Natural killer cell (primary cell): ENCODE measurements at regions not wholly inside any gene's neighbourhood (a gene's known extent, or its start where the extent isn't known, plus 50 kb on each side); places are given as distances from the start of the nearest gene placed in this dataset.

Source experiments
- ATAC-seq, 3 donors: fragments of 150-1000 bp in 2 of 3; fragments of 200-7000 bp in 1 of 3; cut with Tn5 transposase; 1 replicate in 1 of 3; 2 replicates in 2 of 3; pipeline ENCODE4 v1.10.0; 2021; ENCODE audit warnings: mild to moderate bottlenecking in 2 of 3, moderate library complexity in 2 of 3
- DNase-seq, 2 donors: peaks; one replicate each; pipeline versions ENCODE4 v3.0.0 to v3.0.0-alpha.2; 2013 to 2021; ENCODE audit warnings: mixed read lengths in 1 of 2
- H3K27ac ChIP-seq: one replicate; pipeline ENCODE4 v1.5.1; 2013; ENCODE audit warnings: mild to moderate bottlenecking, low read length
- H3K27me3 ChIP-seq: one replicate; pipeline ENCODE4 v1.6.1; 2013; ENCODE audit warnings: low read length; ENCODE audit not compliant: control insufficient read depth, insufficient read depth
- H3K36me3 ChIP-seq: one replicate; pipeline ENCODE4 v1.6.1; 2013; ENCODE audit warnings: low read length; ENCODE audit not compliant: control insufficient read depth, insufficient read depth
- H3K4me1 ChIP-seq: one replicate; pipeline ENCODE4 v1.6.1; 2013; ENCODE audit warnings: low read length; ENCODE audit not compliant: control insufficient read depth, insufficient read depth
- H3K4me3 ChIP-seq: one replicate; pipeline ENCODE4 v1.5.1; 2013; ENCODE audit warnings: low read length
- H3K9me3 ChIP-seq: one replicate; pipeline ENCODE4 v1.6.1; 2013; ENCODE audit warnings: low read length; ENCODE audit not compliant: control insufficient read depth, insufficient read depth
- H3K27ac Mint-ChIP-seq, 2 donors: one replicate each; pipeline ENCODE4 v1.8.0; 2022; ENCODE audit warnings: mild to moderate bottlenecking in 2 of 2, mixed read lengths in 2 of 2, moderate library complexity in 1 of 2
- H3K27me3 Mint-ChIP-seq, 2 donors: one replicate each; pipeline ENCODE4 v1.8.0; 2022; ENCODE audit warnings: low read depth in 2 of 2, mixed read lengths in 2 of 2
- H3K36me3 Mint-ChIP-seq: one replicate; pipeline ENCODE4 v1.8.0; 2022; ENCODE audit warnings: mixed read lengths
- H3K4me1 Mint-ChIP-seq, 2 donors: one replicate each; pipeline ENCODE4 v1.8.0; 2022; ENCODE audit warnings: mixed read lengths in 2 of 2
- H3K4me3 Mint-ChIP-seq: one replicate; pipeline ENCODE4 v1.8.0; 2022; ENCODE audit warnings: mild to moderate bottlenecking, moderate library complexity, mixed read lengths
- H3K9me3 Mint-ChIP-seq, 2 donors: one replicate each; pipeline ENCODE4 v1.8.0; 2022; ENCODE audit warnings: mixed read lengths in 2 of 2
- CTCF ChIP-seq: fragments of 200-600 bp; IDR thresholded peaks from one replicate; pipeline ENCODE4 v1.8.0; 2022; ENCODE audit warnings: antibody characterized with exemption
- WGBS: methylation state at CpG from one replicate; pipeline ENCODE4 v1.1.7; 2013; ENCODE audit warnings: missing lambda C conversion rate; ENCODE audit not compliant: insufficient coverage; 5-methylcytosine and 5-hydroxymethylcytosine counted together
- intact Hi-C: fragments of 100-400 bp; cut with micrococcal nuclease; formaldehyde crosslinking; loops from one replicate; pipeline ENCODE4 v1.14.2; 2022

GRCh38 chr6:140012150-140012549 lies 637.7 kb upstream of the CITED2 start:
- no peaks in the 10 kb centered on the region for H3K27me3 Mint-ChIP-seq

GRCh38 chr6:140011537-140011936 lies 637.1 kb upstream of the CITED2 start:
- TF ChIP-seq CTCF, result no peak
- Mint-ChIP-seq H3K27ac (no peak overlapping the region), H3K4me1 (no peaks in the 10 kb centered on the region), H3K9me3 (peaks cover 0 to 3% of the 10 kb centered on the region in 2 donors), H3K36me3 (no peaks in the 10 kb centered on the region), H3K27me3 (no peaks in the 10 kb centered on the region), H3K4me3 (no peak overlapping the region)
- H3K27me3 ChIP-seq, result no peaks in the 10 kb centered on the region
- DNase-seq, result no peak
- H3K4me3 ChIP-seq, result no peak overlapping the region
- no peaks in the 10 kb centered on the region for H3K9me3 ChIP-seq
- H3K4me1 ChIP-seq, result no peaks in the 10 kb centered on the region
- no CpG with 5 or more reads among the region's 4 CpGs for WGBS
- no peaks in the 10 kb centered on the region for H3K36me3 ChIP-seq
- no peak overlapping the region for H3K27ac ChIP-seq
- ATAC-seq, result no peak
- intact Hi-C loops, result no loop called here

More at GRCh38 chr6:140012150-140012549, 637.7 kb upstream of the CITED2 start:
- Mint-ChIP-seq H3K4me3 (no peak overlapping the region), H3K9me3 (peaks cover 0 to 3% of the 10 kb centered on the region in 2 donors), H3K4me1 (no peaks in the 10 kb centered on the region), H3K27ac (no peak overlapping the region), H3K36me3 (no peaks in the 10 kb centered on the region)
- Histone ChIP-seq H3K4me3 (no peak overlapping the region), H3K36me3 (no peaks in the 10 kb centered on the region), H3K9me3 (no peaks in the 10 kb centered on the region), H3K4me1 (no peaks in the 10 kb centered on the region), H3K27me3 (no peaks in the 10 kb centered on the region), H3K27ac (no peak overlapping the region)
- intact Hi-C loops, result no loop called here
- DNase-seq (no peak), ATAC-seq (no peak)
- no peak for TF ChIP-seq CTCF
- WGBS, result no CpG with 5 or more reads among the region's 1 CpG

- Mint-ChIP-seq H3K4me1 (no peaks in the 10 kb centered on the region), H3K9me3 (peaks cover 0 to 3% of the 10 kb centered on the region in 2 donors), H3K36me3 (no peaks in the 10 kb centered on the region), H3K27me3 (no peaks in the 10 kb centered on the region), H3K27ac (no peak overlapping the region), H3K4me3 (no peak overlapping the region)
- H3K27me3 ChIP-seq, result no peaks in the 10 kb centered on the region
- no peaks in the 10 kb centered on the region for H3K9me3 ChIP-seq
- no peak for TF ChIP-seq CTCF
- no peaks in the 10 kb centered on the region for H3K4me1 ChIP-seq
- DNase-seq (no peak), ATAC-seq (no peak)
- no peak overlapping the region for H3K27ac ChIP-seq
- intact Hi-C loops, result no loop called here
- WGBS, result no CpG with 5 or more reads among the region's 3 CpGs
- no peaks in the 10 kb centered on the region for H3K36me3 ChIP-seq
- H3K4me3 ChIP-seq, result no peak overlapping the region
These were observed 634.8 kb upstream of the CITED2 start for GRCh38 chr6:140009286-140009685.

- H3K4me1 ChIP-seq, result no peaks in the 10 kb centered on the region
- no peak overlapping the region for H3K4me3 ChIP-seq
- H3K4me3 Mint-ChIP-seq, result no peak overlapping the region
- H3K9me3 ChIP-seq, result no peaks in the 10 kb centered on the region
- no peaks in the 10 kb centered on the region for H3K36me3 ChIP-seq
- H3K36me3 Mint-ChIP-seq, result no peaks in the 10 kb centered on the region
- no peak overlapping the region for H3K27ac ChIP-seq
- H3K27ac Mint-ChIP-seq, result no peak overlapping the region
- no peaks in the 10 kb centered on the region for H3K27me3 Mint-ChIP-seq
- intact Hi-C loops, result no loop called here
- H3K9me3 Mint-ChIP-seq, result peaks cover 0 to 3% of the 10 kb centered on the region in 2 donors
- H3K27me3 ChIP-seq, result no peaks in the 10 kb centered on the region
- no peaks in the 10 kb centered on the region for H3K4me1 Mint-ChIP-seq
- no peak for TF ChIP-seq CTCF
- ATAC-seq, result no peak
- DNase-seq, result no peak
- 95% methylated on average over 4 of the region's 4 CpGs for WGBS
These were observed 633.1 kb upstream of the CITED2 start for GRCh38 chr6:140007525-140007924.
